CD8-positive, alpha-beta memory T cell (primary cell): ENCODE measurements at regions not wholly inside any gene's neighbourhood (a gene's known extent, or its start where the extent isn't known, plus 50 kb on each side); places are given as distances from the start of the nearest gene placed in this dataset.

Experiments used
- CTCF ChIA-PET: fragments of 350-600 bp; sonication (Branson Sonifier 250); formaldehyde crosslinking; loops from one replicate; lab custom pipeline; 2021; ENCODE audit warnings: antibody characterized with exemption; lab: Charles Lee
- POLR2A ChIA-PET: fragments of 350-600 bp; sonication (Branson Sonifier 250); formaldehyde crosslinking; loops from one replicate; lab custom pipeline; 2021; ENCODE audit warnings: antibody characterized with exemption; lab: Charles Lee
- DNase-seq, 5 donors: peaks; one replicate each; pipeline versions ENCODE4 v3.0.0 to v3.0.0-alpha.2; 2020 to 2022; ENCODE audit warnings: mixed read lengths in 1 of 5
- H3K27ac ChIP-seq: one replicate; pipeline ENCODE4 v1.7.0; 2013; ENCODE audit warnings: low read depth, mild to moderate bottlenecking, low read length, moderate library complexity
- H3K27me3 ChIP-seq: 2 replicates; pipeline ENCODE4 v1.7.0; 2013; ENCODE audit warnings: low read length, mild to moderate bottlenecking; ENCODE audit not compliant: insufficient read depth, poor library complexity, severe bottlenecking
- H3K36me3 ChIP-seq: 2 replicates; pipeline ENCODE4 v1.7.0; 2013; ENCODE audit warnings: mild to moderate bottlenecking, low read length, moderate library complexity; ENCODE audit not compliant: insufficient read depth
- H3K4me1 ChIP-seq: 2 replicates; pipeline ENCODE4 v1.7.0; 2013; ENCODE audit warnings: mild to moderate bottlenecking, low read length, moderate library complexity; ENCODE audit not compliant: insufficient read depth
- H3K4me3 ChIP-seq: 2 replicates; pipeline ENCODE4 v1.7.0; 2013; ENCODE audit warnings: mild to moderate bottlenecking, low read length
- H3K9me3 ChIP-seq: 2 replicates; pipeline ENCODE4 v1.7.0; 2013; ENCODE audit warnings: mild to moderate bottlenecking, low read length
- H3K27ac Mint-ChIP-seq, 8 donors: one replicate each; pipeline ENCODE4 v1.8.0; 2020 to 2021; ENCODE audit warnings: mixed read lengths in 8 of 8, mild to moderate bottlenecking in 6 of 8, inconsistent platforms in 3 of 8, moderate library complexity in 3 of 8
- H3K27me3 Mint-ChIP-seq, 2 donors: one replicate each; pipeline ENCODE4 v1.8.0; 2020 to 2021; ENCODE audit warnings: mixed read lengths in 2 of 2, mild to moderate bottlenecking in 1 of 2, moderate library complexity in 1 of 2
- H3K36me3 Mint-ChIP-seq, 3 donors: one replicate each; pipeline ENCODE4 v1.8.0; 2020 to 2021; ENCODE audit warnings: mixed read lengths in 3 of 3, inconsistent platforms in 1 of 3, mild to moderate bottlenecking in 1 of 3
- H3K4me1 Mint-ChIP-seq, 3 donors: one replicate each; pipeline ENCODE4 v1.8.0; 2020 to 2021; ENCODE audit warnings: mixed read lengths in 3 of 3, inconsistent platforms in 1 of 3, mild to moderate bottlenecking in 1 of 3
- H3K4me3 Mint-ChIP-seq, 7 donors: one replicate each; pipeline ENCODE4 v1.8.0; 2020 to 2021; ENCODE audit warnings: mixed read lengths in 7 of 7, mild to moderate bottlenecking in 6 of 7, moderate library complexity in 4 of 7, inconsistent platforms in 2 of 7
- H3K9me3 Mint-ChIP-seq, 5 donors: one replicate each; pipeline ENCODE4 v1.8.0; 2020 to 2022; ENCODE audit warnings: mixed read lengths in 5 of 5, mild to moderate bottlenecking in 3 of 5, moderate library complexity in 2 of 5, inconsistent platforms in 1 of 5

GRCh38 chr12:19053218-19053617, 76.3 kb upstream of the PLEKHA5 start:
- POLR2A ChIA-PET: no interaction called here
- no peak overlapping the region for H3K4me3 ChIP-seq

GRCh38 chr12:19054035-19054434, 75.5 kb upstream of the PLEKHA5 start:
- peaks cover 6 to 17% (median 13%) of the 10 kb centered on the region in 3 donors for H3K4me1 Mint-ChIP-seq
- no peaks in the 10 kb centered on the region for H3K4me1 ChIP-seq
- H3K4me3 Mint-ChIP-seq: no peak overlapping the region
- ChIA-PET CTCF (no interaction called here), POLR2A (no interaction called here)
- H3K36me3 ChIP-seq: no peaks in the 10 kb centered on the region
- no peaks in the 10 kb centered on the region for H3K9me3 ChIP-seq
- H3K27ac Mint-ChIP-seq: peak overlapping the region in 2 of 8 donors; percentile 5 to 89
- DNase-seq: no peak
- no peak overlapping the region for H3K4me3 ChIP-seq
- peaks cover 0 to 5% (median 0%) of the 10 kb centered on the region in 3 donors for H3K36me3 Mint-ChIP-seq
- no peaks in the 10 kb centered on the region for H3K27me3 ChIP-seq
- no peak overlapping the region for H3K27ac ChIP-seq
- peaks cover 0 to 29% of the 10 kb centered on the region in 2 donors for H3K27me3 Mint-ChIP-seq
- no peaks in the 10 kb centered on the region for H3K9me3 Mint-ChIP-seq

More at GRCh38 chr12:19053218-19053617, 76.3 kb upstream of the PLEKHA5 start:
- H3K4me1 Mint-ChIP-seq: peaks cover 6 to 20% (median 18%) of the 10 kb centered on the region in 3 donors
- Histone ChIP-seq H3K27me3 (no peaks in the 10 kb centered on the region), H3K27ac (no peak overlapping the region), H3K36me3 (no peaks in the 10 kb centered on the region), H3K9me3 (no peaks in the 10 kb centered on the region), H3K4me1 (no peaks in the 10 kb centered on the region)
- peaks cover 0 to 29% of the 10 kb centered on the region in 2 donors for H3K27me3 Mint-ChIP-seq
- H3K27ac Mint-ChIP-seq: peak overlapping the region in 5 of 8 donors; percentile 5 to 89 (median 57)
- CTCF ChIA-PET: no interaction called here
- peaks cover 0 to 5% (median 0%) of the 10 kb centered on the region in 3 donors for H3K36me3 Mint-ChIP-seq
- H3K4me3 Mint-ChIP-seq: peak overlapping the region in 1 of 7 donors; percentile 9
- no peaks in the 10 kb centered on the region for H3K9me3 Mint-ChIP-seq
- DNase-seq: peak in 1 of 5 donors; percentile 7

GRCh38 chr12:19055589-19055988, 73.9 kb upstream of the PLEKHA5 start:
- ChIA-PET POLR2A (no interaction called here), CTCF (no interaction called here)
- H3K27ac Mint-ChIP-seq: peak overlapping the region in 1 of 8 donors; percentile 90
- Histone ChIP-seq H3K4me1 (no peaks in the 10 kb centered on the region), H3K4me3 (no peak overlapping the region), H3K9me3 (no peaks in the 10 kb centered on the region), H3K36me3 (no peaks in the 10 kb centered on the region), H3K27me3 (no peaks in the 10 kb centered on the region), H3K27ac (no peak overlapping the region)
- H3K36me3 Mint-ChIP-seq: peaks cover 0 to 5% (median 0%) of the 10 kb centered on the region in 3 donors
- H3K9me3 Mint-ChIP-seq: no peaks in the 10 kb centered on the region
- DNase-seq: no peak
- peaks cover 0 to 29% of the 10 kb centered on the region in 2 donors for H3K27me3 Mint-ChIP-seq
- peaks cover 6 to 16% (median 9%) of the 10 kb centered on the region in 3 donors for H3K4me1 Mint-ChIP-seq
- no peak overlapping the region for H3K4me3 Mint-ChIP-seq

- Histone ChIP-seq H3K4me3 (no peak overlapping the region), H3K9me3 (no peaks in the 10 kb centered on the region), H3K36me3 (no peaks in the 10 kb centered on the region), H3K27ac (no peak overlapping the region), H3K27me3 (no peaks in the 10 kb centered on the region), H3K4me1 (no peaks in the 10 kb centered on the region)
- ChIA-PET POLR2A (no interaction called here), CTCF (no interaction called here)
- DNase-seq: no peak
- peaks cover 6 to 13% (median 9%) of the 10 kb centered on the region in 3 donors for H3K4me1 Mint-ChIP-seq
- H3K4me3 Mint-ChIP-seq: no peak overlapping the region
- peaks cover under 1 to 14% of the 10 kb centered on the region in 2 donors for H3K27me3 Mint-ChIP-seq
- H3K36me3 Mint-ChIP-seq: peaks cover 0 to 5% (median 0%) of the 10 kb centered on the region in 3 donors
- peak overlapping the region in 1 of 8 donors; percentile 54 for H3K27ac Mint-ChIP-seq
- peaks cover 0 to 3% (median 0%) of the 10 kb centered on the region in 5 donors for H3K9me3 Mint-ChIP-seq
Observed at GRCh38 chr12:19058235-19059021, 71.1 kb upstream of the PLEKHA5 start.

GRCh38 chr12:19064713-19065112, 64.8 kb upstream of the PLEKHA5 start:
- Mint-ChIP-seq H3K27ac (no peak overlapping the region), H3K4me3 (no peak overlapping the region), H3K9me3 (peaks cover 0 to 3% (median 0%) of the 10 kb centered on the region in 5 donors), H3K36me3 (no peaks in the 10 kb centered on the region), H3K4me1 (no peaks in the 10 kb centered on the region), H3K27me3 (peaks cover 5% of the 10 kb centered on the region in 2 donors)
- ChIA-PET CTCF (no interaction called here), POLR2A (no interaction called here)
- Histone ChIP-seq H3K27me3 (no peaks in the 10 kb centered on the region), H3K4me1 (no peaks in the 10 kb centered on the region), H3K36me3 (no peaks in the 10 kb centered on the region), H3K9me3 (no peaks in the 10 kb centered on the region), H3K4me3 (no peak overlapping the region), H3K27ac (no peak overlapping the region)
- DNase-seq: no peak

GRCh38 chr12:19065223-19065622, 64.3 kb upstream of the PLEKHA5 start:
- ChIA-PET POLR2A (no interaction called here), CTCF (no interaction called here)
- Mint-ChIP-seq H3K36me3 (no peaks in the 10 kb centered on the region), H3K4me3 (no peak overlapping the region), H3K27me3 (peaks cover 6% of the 10 kb centered on the region in 2 donors), H3K27ac (no peak overlapping the region), H3K9me3 (peaks cover 0 to 3% (median 0%) of the 10 kb centered on the region in 5 donors), H3K4me1 (no peaks in the 10 kb centered on the region)
- Histone ChIP-seq H3K9me3 (no peaks in the 10 kb centered on the region), H3K36me3 (no peaks in the 10 kb centered on the region), H3K4me3 (no peak overlapping the region), H3K27ac (no peak overlapping the region), H3K4me1 (no peaks in the 10 kb centered on the region), H3K27me3 (no peaks in the 10 kb centered on the region)
- no peak for DNase-seq

- CTCF ChIA-PET: no interaction called here
- no peak overlapping the region for H3K4me3 ChIP-seq
- H3K27me3 ChIP-seq: no peaks in the 10 kb centered on the region
- H3K4me1 ChIP-seq: no peaks in the 10 kb centered on the region
- POLR2A ChIA-PET: no interaction called here
- Mint-ChIP-seq H3K27me3 (peaks cover 6 to 10% of the 10 kb centered on the region in 2 donors), H3K4me3 (no peak overlapping the region), H3K27ac (no peak overlapping the region), H3K4me1 (no peaks in the 10 kb centered on the region), H3K9me3 (peaks cover 0 to 5% (median 0%) of the 10 kb centered on the region in 5 donors), H3K36me3 (no peaks in the 10 kb centered on the region)
- no peaks in the 10 kb centered on the region for H3K36me3 ChIP-seq
- no peak overlapping the region for H3K27ac ChIP-seq
- no peak for DNase-seq
- H3K9me3 ChIP-seq: no peaks in the 10 kb centered on the region
Observed at GRCh38 chr12:19065871-19066270, 63.7 kb upstream of the PLEKHA5 start.

GRCh38 chr12:19066475-19067001, 63.0 kb upstream of the PLEKHA5 start:
- no peak overlapping the region for H3K4me3 ChIP-seq
- DNase-seq: no peak
- no peak overlapping the region for H3K27ac ChIP-seq
- Mint-ChIP-seq H3K36me3 (no peaks in the 10 kb centered on the region), H3K27ac (no peak overlapping the region), H3K4me3 (no peak overlapping the region), H3K27me3 (peaks cover 6 to 13% of the 10 kb centered on the region in 2 donors), H3K9me3 (peaks cover 0 to 2% (median 0%) of the 10 kb centered on the region in 5 donors), H3K4me1 (no peaks in the 10 kb centered on the region)
- no peaks in the 10 kb centered on the region for H3K9me3 ChIP-seq
- CTCF ChIA-PET: no interaction called here
- H3K27me3 ChIP-seq: no peaks in the 10 kb centered on the region
- H3K36me3 ChIP-seq: no peaks in the 10 kb centered on the region
- no peaks in the 10 kb centered on the region for H3K4me1 ChIP-seq
- POLR2A ChIA-PET: no interaction called here
